ENCODE measurements at regions not wholly inside any gene's neighbourhood (a gene's known extent, or its start where the extent isn't known, plus 50 kb on each side); places are given as distances from the start of the nearest gene placed in this dataset.
"Not testable (repeated sequence)": the region's sequence is repeated elsewhere in the genome, so short reads cannot be mapped to it uniquely, and the experiment has no call there.

- no peaks in the 10 kb centered on the region for H3K9me3 Mint-ChIP-seq (ENCODE audit: low read depth)
- no peak for DNase-seq (ENCODE audit: low spot score, unreplicated experiment)
- H3K27me3 Mint-ChIP-seq, result no peaks in the 10 kb centered on the region
- H3K4me3 Mint-ChIP-seq (ENCODE audit: low read depth), result no peak overlapping the region
- H3K4me1 Mint-ChIP-seq (ENCODE audit: low read depth), result no peaks in the 10 kb centered on the region
- TF ChIP-seq, protein P1, sequence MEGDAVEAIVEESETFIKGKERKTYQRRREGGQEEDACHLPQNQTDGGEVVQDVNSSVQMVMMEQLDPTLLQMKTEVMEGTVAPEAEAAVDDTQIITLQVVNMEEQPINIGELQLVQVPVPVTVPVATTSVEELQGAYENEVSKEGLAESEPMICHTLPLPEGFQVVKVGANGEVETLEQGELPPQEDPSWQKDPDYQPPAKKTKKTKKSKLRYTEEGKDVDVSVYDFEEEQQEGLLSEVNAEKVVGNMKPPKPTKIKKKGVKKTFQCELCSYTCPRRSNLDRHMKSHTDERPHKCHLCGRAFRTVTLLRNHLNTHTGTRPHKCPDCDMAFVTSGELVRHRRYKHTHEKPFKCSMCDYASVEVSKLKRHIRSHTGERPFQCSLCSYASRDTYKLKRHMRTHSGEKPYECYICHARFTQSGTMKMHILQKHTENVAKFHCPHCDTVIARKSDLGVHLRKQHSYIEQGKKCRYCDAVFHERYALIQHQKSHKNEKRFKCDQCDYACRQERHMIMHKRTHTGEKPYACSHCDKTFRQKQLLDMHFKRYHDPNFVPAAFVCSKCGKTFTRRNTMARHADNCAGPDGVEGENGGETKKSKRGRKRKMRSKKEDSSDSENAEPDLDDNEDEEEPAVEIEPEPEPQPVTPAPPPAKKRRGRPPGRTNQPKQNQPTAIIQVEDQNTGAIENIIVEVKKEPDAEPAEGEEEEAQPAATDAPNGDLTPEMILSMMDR (IDR thresholded peaks at IDR 0.05; ENCODE audit: unreplicated experiment), result no peak
- no peak overlapping the region for H3K27ac Mint-ChIP-seq
- no peaks in the 10 kb centered on the region for H3K36me3 Mint-ChIP-seq (ENCODE audit: insufficient read depth)
Observed at GRCh38 chr9:22976454-22976853, 529.8 kb downstream of the DMRTA1 start.

DNA sequence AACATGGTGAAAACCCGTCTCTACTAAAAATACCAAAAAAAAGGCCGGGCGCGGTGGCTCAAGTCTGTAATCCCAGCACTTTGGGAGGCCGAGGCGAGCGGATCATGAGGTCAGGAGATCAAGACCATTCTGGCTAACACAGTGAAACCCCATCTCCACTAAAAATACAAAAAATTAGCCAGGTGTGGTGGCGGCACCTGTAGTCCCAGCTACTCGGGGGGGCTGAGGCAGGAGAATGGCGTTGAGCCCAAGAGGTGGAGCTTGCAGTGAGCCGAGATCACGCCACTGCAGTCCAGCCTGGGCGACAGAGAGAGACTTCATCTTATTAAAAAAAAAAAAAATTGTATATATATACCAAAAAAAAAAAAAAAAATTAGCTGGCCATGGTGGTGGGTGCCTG, 533.8 kb downstream of the DMRTA1 start:
- H3K4me3 Mint-ChIP-seq (ENCODE audit: low read depth); H3K27ac Mint-ChIP-seq; H3K36me3 Mint-ChIP-seq (ENCODE audit: insufficient read depth); H3K4me1 Mint-ChIP-seq (ENCODE audit: low read depth); DNase-seq (ENCODE audit: low spot score, unreplicated experiment); H3K9me3 Mint-ChIP-seq (ENCODE audit: low read depth); H3K27me3 Mint-ChIP-seq: not testable (repeated sequence)

DNA sequence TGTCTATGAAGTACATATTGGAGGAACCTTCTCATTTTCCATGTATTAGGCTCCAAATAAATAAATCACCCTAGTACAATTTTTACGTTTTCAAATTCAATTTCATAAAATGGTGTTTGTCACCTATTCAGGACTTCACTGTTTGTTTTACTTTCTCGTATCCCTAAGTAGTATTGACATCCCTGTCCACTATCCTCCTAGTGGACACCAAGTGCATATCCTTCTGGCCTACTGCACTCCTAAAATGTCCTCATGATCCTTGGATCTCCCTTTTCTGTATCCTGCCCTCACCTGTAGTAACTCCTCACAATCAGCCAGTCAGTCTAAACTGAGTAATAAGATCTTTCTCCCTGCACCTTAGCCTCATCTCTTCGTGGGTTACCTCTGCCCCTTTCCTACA, 539.9 kb downstream of the DMRTA1 start:
- H3K9me3 Mint-ChIP-seq (ENCODE audit: low read depth), result peaks cover 4% of the 10 kb centered on the region

DNA sequence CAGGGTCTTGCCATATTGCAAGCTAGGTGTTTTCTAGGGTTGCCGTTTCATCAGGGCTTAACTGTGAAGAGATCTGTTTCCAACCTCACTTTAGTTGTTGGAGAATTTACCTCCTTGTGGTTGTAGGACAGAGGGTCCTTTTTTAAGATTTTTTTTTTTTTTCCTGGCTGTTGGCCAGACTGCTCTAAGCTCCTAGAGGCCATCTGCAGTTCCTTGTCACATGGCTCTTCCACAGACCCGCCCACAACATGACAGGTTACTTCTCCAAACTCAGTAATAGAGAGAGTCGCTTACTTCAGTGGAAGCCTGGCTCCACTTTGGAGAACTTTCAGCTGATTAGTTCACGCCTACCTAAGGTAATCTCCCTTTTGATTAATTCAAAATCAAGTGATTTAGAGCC, 543.7 kb downstream of the DMRTA1 start:
- peaks cover 4% of the 10 kb centered on the region for H3K4me1 Mint-ChIP-seq (ENCODE audit: low read depth)
- no peak overlapping the region for H3K27ac Mint-ChIP-seq
- TF ChIP-seq, protein P1 (IDR thresholded peaks at IDR 0.05; ENCODE audit: unreplicated experiment), result no peak
- H3K27me3 Mint-ChIP-seq, result no peaks in the 10 kb centered on the region
- peaks cover 4% of the 10 kb centered on the region for H3K9me3 Mint-ChIP-seq (ENCODE audit: low read depth)
- DNase-seq (ENCODE audit: low spot score, unreplicated experiment), result no peak
- no peak overlapping the region for H3K4me3 Mint-ChIP-seq (ENCODE audit: low read depth)
- no peaks in the 10 kb centered on the region for H3K36me3 Mint-ChIP-seq (ENCODE audit: insufficient read depth)

More for the DNA sequence above, 539.9 kb downstream of the DMRTA1 start:
- Mint-ChIP-seq H3K27me3 (no peaks in the 10 kb centered on the region), H3K4me1 (ENCODE audit: low read depth) (peaks cover 4% of the 10 kb centered on the region), H3K36me3 (ENCODE audit: insufficient read depth) (no peaks in the 10 kb centered on the region), H3K27ac (no peak overlapping the region), H3K4me3 (ENCODE audit: low read depth) (no peak overlapping the region)
- TF ChIP-seq, protein P1 (IDR thresholded peaks at IDR 0.05; ENCODE audit: unreplicated experiment), result peak; percentile 29
- no peak for DNase-seq (ENCODE audit: low spot score, unreplicated experiment)

DNA sequence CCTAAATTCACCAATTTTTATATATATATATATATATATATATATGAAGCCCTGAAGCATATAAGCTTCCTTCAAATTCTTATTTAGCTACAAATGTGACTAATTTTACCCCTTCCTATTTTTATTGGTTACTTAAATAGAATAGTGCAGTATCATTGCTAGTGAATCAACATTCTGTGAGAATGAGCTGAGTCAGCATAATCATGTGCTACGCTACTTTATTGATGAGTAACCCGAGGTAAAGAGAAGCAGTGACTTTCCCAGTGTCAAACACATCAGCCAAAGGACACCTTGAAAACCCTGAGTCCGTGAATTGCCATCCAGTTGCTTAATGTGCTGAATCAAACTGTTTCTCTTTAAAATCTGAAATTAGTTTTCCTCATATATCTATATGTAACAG, 546.2 kb downstream of the DMRTA1 start:
- H3K27me3 Mint-ChIP-seq, result no peaks in the 10 kb centered on the region

GRCh38 chr9:22997923-22998322, 551.3 kb downstream of the DMRTA1 start:
- TF ChIP-seq, protein P1 (IDR thresholded peaks at IDR 0.05; ENCODE audit: unreplicated experiment), result no peak
- H3K36me3 Mint-ChIP-seq (ENCODE audit: insufficient read depth), result peaks cover 4% of the 10 kb centered on the region
- no peak overlapping the region for H3K27ac Mint-ChIP-seq
- no peaks in the 10 kb centered on the region for H3K27me3 Mint-ChIP-seq
- DNase-seq (ENCODE audit: low spot score, unreplicated experiment), result no peak
- no peak overlapping the region for H3K4me3 Mint-ChIP-seq (ENCODE audit: low read depth)
- H3K9me3 Mint-ChIP-seq (ENCODE audit: low read depth), result peaks cover 9% of the 10 kb centered on the region
- peaks cover 5% of the 10 kb centered on the region for H3K4me1 Mint-ChIP-seq (ENCODE audit: low read depth)

More for the DNA sequence above, 546.2 kb downstream of the DMRTA1 start:
- H3K9me3 Mint-ChIP-seq (ENCODE audit: low read depth), result peaks cover 4% of the 10 kb centered on the region
- peaks cover 2% of the 10 kb centered on the region for H3K36me3 Mint-ChIP-seq (ENCODE audit: insufficient read depth)
- H3K27ac Mint-ChIP-seq, result no peak overlapping the region
- H3K4me1 Mint-ChIP-seq (ENCODE audit: low read depth), result peaks cover 4% of the 10 kb centered on the region
- H3K4me3 Mint-ChIP-seq (ENCODE audit: low read depth), result no peak overlapping the region
- no peak for DNase-seq (ENCODE audit: low spot score, unreplicated experiment)
- TF ChIP-seq, protein P1 (IDR thresholded peaks at IDR 0.05; ENCODE audit: unreplicated experiment), result no peak

Measured in progenitor cell of endocrine pancreas (in vitro differentiated cells).